HG03442 (cell line): ENCODE measurements at regions not wholly inside any gene's neighbourhood (a gene's known extent, or its start where the extent isn't known, plus 50 kb on each side); places are given as distances from the start of the nearest gene placed in this dataset.
"Not testable (repeated sequence)": the region's sequence is repeated elsewhere in the genome, so short reads cannot be mapped to it uniquely, and the experiment has no call there.

Experiments used
- ATAC-seq: cut with Tn5 transposase; IDR thresholded peaks from one replicate; pipeline ENCODE4 v1.9.1; 2021; ENCODE audit warnings: mild to moderate bottlenecking, moderate library complexity; ENCODE audit not compliant: unreplicated experiment

DNA sequence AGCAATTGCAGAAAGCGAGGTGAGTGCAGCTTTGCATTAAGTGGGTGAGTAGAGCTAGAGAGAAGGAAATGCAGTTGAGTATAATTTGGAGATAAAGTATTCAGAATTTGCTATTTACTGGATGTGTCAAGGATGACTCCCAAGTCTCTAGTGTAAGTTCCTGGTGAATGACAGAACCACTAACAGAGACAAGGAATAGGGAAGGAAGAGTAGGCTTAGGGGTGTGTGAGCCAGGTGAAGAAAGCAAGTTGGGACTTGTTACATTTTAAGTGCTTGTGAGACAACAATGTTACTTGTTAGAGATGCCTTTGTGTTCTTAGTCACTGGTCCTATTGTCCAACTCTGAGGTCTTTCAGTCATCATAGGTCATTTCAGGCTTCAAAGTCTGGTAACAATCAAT is 70.8 kb downstream of the TBC1D26 start:
- ATAC-seq: not testable (repeated sequence)

DNA sequence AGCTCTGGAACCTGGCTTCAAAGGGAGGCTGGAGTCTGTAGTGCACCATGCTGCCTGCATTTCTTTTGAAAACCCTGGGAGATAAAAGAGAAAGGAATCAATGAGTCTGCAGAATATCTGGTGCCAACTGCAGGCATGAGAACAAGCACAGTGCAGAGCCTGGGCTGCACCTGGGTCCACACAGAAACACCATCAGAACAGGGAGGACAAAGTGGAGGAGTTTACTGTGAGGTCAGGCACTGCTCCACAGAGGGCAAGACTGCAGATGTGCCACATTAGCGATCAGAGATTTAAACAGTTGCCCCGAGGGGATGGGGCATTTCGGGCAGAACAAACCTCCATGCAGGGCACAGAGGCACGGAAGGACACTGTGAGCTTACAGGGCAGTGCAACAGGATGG is 74.7 kb downstream of the TBC1D26 start:
- ATAC-seq: not testable (repeated sequence)

DNA sequence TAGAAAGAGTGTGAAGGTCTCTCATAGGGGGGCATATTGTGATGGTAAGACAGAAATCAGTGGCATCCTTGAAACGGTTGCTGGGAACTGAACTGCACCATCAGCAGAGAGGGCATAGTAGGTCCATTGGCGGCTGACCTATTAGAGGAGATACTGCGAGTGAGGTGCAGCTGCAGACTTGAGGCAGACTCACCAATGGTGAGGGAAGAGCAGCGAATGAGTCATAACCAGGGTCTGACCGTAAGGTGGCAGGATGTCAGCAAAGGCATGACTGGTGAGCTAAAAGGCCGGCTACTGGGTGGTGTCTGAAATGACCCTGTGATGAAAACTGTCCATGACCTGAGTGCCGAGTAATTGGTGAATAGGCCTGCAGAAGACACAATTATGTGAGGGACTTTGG is 81.3 kb downstream of the TBC1D26 start:
- not testable (repeated sequence) for ATAC-seq

DNA sequence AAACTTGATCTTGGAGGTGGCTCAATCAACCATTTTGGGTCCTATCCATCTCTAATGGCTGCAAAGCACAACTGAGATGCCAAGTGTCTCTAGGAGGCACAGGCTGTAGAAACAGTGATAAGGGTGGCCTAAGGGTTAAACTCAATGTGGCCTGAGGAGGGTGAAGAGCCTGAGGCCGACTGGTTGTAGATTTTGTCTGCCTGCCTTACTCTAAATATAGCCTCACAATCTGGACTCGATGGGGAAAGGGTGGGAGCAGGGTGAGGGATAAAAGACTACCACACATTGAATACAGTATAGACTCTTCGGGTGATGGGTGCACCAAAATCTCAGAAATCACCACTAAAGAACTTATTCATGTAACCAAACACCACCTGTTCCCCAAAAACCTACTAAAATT is 81.9 kb downstream of the TBC1D26 start:
- not testable (repeated sequence) for ATAC-seq

DNA sequence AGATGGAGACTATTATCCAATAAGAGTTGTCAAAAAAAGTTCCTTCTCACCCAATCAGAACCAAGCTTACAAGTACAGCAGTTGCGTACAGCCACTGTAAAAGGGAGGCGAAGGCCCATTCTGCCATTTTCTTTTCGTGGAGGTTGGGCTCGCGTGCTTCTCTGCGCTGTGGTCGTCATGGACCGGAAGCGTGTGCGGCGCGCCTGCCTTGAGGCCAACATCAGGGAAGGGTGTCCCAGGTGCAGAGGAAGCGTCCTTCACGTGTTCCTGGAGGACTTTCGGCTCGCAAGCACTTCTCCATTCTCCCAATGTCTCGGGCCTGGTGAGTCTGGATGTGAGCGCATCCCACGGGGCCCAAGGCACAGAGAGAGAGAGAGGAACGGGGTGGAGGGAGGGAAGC is 85.8 kb downstream of the TBC1D26 start:
- ATAC-seq: not testable (repeated sequence)

DNA sequence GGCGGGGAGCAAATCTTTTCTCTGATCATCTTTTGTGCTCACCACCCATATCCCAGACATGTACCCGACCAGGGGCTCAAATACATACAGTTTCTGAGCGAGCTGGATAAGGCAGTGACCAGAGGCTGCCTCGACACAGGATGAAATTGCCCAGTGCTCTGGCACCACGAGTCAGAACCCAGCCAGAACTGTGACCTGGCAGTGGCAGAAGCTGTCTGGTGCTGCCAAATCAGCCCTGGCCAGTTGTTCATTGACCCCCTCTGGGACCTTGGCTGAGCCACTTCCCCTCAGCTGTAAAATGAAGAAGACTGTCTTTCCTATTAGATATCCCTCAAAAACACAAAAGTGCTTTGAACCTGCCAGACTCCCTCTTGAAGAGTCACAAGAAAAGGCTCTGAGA is 90.2 kb downstream of the TBC1D26 start:
- not testable (repeated sequence) for ATAC-seq

DNA sequence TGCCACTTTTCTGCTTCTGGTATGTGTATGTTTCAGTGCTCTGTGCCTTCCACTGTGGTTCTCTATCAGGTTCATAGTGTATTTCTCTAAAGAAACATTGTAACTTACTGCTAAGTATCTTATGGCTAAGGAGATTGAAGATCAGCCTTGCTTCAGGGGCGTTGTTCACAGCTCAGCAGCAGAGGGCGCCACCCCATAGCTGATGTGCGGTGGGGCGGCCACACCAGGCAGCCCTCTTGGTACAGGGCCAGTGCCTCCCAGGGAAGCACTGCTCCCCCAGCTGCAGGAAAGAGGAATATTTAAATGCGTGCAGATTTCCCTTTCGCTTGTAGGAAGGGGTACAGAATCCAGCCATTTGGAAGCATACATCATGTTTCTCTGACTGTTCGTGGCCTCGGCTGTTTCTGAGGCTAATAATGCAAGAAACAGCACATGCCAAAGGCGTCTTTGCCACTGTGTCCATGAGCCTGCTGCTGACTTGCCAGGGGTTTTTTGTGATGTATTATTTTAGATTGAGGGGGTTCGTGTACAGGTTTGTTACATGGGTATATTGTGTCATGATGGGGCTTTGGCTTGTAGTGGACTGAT is 96.7 kb downstream of the TBC1D26 start:
- ATAC-seq: not testable (repeated sequence)

DNA sequence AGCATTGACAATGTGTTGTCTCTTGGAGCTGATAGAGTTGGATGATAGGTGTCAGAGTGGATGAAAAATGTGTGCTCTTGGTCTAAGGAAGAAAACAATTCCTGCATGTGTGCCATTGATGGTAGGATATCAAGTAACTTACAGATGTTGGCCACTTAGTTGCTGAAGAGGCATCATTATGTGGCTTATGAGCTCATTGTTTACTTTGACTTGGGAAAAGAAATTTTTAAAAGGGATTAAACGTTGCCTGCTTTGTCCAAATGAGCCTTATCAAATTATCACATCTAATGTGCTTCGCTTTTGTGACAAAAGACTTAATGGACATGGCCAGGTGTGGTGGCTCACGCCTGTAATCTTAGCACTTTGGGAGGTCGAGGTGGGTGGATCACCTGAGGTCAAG is 98.1 kb downstream of the TBC1D26 start:
- not testable (repeated sequence) for ATAC-seq

DNA sequence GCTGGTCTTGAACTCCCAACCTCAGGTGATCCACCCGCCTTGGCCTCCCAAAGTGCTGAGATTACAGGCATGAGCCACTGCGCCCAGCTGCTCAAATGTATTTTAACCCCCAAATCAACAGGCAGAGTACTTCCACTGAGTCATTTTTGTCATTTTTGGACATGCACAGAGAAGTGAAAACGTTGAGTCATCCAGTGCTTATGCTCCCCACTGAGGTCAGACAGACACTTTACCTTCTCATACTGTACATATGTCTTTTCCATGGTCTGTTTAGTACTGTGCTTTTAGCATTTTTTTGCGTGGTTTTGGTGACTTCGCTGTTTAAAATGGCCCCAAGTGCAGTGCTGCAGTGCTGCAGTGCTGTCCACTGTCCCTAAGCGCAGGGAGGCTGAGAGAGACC is 99.1 kb downstream of the TBC1D26 start:
- ATAC-seq: peak; percentile 92

DNA sequence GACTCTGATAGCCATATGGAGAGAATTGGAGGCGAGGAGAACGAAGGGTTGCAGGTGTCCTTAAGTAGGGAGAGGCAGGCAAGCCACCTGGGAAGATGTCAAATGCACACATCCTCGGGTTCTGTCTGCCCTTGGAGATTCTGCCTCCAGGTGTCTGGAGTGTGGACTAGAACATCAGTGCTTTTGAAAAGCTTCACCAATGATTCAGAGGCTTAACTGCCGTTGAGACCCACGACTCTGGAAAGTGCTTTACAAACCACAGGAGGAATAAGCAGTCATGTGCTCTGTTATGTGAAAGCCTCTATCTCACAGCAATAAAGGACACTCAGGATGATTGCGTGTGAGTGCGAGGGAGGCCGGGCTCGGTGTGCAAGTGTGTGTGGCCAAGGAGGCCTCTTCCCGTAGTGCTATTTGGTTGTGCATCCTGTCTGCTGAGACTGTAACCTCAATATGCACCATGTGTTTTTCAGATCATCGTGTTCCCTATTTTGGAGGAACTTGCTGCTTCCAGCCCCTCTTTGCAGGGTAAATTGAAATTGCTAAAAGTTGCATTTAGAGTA is 100.9 kb downstream of the TBC1D26 start:
- ATAC-seq: not testable (repeated sequence)

DNA sequence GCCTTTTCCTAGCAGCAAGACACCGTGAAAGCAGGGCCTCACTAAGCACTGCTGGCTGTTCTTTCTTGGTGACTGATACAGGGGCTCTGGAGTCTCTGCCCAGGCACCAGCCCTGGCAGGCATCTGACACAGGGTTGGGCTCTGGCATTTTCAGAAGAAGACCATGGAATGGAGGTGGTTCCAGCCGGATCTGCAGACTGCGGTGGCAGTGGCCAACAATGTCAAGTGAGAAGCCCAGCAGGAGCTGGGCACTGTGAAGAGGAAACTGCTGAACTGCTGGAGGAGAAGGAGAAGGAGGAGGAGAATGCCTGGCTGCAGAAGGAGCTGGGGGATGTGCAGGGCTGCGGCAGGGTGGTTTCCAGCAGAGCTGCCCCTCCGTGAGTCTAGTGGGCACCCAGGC is 101.8 kb downstream of the TBC1D26 start:
- ATAC-seq: not testable (repeated sequence)

DNA sequence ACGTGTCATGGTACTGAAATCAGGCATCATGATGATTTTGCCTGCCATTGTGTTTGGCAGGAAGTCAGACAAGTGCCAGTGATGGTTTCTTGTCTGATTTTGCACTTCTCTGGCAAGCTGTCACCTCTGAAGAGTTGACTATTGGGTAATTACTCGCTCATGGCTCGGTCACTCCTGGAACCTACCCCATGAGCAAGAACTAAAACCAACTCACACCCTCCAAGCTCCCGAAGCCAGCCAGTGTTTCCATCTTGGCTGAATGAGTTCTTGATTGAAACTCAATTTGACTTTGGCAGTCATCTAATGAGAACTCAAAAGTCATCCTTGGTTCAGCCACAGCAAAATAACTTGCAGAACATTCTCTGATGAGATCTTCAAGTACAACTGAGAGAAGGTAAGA is 103.4 kb downstream of the TBC1D26 start:
- not testable (repeated sequence) for ATAC-seq

DNA sequence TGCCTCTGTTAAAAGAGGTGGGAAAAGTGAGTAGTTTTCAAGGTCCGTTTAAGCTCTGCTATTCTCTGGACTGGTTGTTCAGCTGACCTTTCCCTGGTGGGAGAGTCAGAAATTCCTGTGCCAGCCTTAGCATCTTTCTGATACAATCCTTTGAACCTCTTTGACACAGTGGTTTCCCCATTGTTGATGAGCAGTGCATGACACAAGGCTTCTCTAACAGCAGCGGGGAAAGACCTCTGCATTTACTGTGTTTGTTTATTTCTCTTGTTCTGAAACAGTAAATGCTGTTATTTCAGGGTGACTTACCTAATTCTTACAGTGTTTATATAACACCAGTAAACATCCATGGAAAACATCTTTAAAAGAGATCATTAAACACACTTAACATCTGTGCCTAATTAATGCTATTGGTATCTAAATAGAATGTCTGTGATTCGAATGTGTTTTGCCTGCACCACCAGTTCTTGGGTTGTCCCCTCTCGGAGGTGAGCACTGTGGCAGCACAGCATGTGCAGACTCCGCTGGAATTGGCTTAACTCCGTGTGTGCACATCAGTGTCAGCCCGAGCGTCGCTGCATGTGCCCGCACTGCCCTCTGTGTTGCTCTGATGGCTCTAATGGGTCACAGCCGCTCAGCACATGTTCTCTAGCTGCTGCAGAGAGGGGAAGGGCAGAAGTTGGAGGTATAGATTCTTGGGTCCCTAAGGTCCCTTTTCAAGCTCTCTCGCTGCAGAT is 104.3 kb downstream of the TBC1D26 start:
- ATAC-seq: not testable (repeated sequence)

DNA sequence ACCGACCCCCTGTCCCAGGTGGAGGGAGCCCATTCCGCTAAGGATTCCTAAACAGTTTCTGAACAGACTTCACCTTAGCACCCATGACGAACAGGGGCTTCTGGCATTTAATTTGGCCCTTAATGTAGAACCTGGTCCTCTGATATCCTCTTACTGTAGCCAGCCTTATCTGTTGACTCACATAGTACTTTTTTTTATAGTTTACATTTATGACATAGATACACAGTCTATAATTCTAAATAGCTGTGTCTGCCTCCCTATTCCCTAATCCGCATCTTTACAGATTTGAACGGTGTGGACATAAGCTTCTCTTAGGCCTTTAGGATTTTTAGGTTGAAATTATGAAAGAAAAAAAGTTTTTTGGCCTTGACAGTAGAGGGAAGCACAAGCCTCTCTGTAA is 104.9 kb downstream of the TBC1D26 start:
- ATAC-seq: not testable (repeated sequence)

DNA sequence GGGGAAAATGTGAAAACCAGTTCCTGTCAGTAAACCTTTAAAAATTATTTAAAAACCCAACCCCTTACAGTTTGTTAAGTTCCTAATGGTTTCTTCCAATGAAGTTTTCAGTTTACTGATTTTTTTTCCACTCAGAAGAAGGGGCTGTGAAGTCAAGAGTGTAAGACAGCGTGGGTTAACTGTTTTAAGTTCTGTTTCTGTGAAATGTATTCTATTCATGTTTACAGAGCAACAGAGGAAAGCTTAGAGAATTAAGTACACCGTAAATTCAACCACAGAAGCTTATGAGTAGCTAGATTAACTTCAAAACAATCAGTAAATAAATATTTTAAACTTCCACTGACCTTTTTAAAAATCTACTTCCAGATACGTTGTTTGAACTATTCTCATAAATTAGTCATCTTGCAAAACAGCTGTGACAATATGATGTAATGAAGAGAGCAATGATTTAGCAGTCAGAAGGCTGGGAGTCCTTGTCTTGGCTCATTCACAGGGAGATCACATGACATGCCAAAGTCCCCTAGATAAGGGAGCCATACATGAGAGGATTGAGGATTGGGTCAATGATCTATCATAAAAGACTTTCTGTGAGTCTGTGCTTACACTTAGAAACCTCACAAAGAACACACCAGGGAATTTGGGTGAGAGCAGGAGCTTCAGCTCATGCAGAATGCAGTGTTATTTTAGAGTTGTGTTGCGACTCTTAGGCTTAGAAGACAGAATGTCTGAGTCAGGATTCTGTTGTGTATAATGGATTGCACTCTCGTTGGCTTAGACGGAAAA is 97.3 kb upstream of the ADORA2B start:
- not testable (repeated sequence) for ATAC-seq

DNA sequence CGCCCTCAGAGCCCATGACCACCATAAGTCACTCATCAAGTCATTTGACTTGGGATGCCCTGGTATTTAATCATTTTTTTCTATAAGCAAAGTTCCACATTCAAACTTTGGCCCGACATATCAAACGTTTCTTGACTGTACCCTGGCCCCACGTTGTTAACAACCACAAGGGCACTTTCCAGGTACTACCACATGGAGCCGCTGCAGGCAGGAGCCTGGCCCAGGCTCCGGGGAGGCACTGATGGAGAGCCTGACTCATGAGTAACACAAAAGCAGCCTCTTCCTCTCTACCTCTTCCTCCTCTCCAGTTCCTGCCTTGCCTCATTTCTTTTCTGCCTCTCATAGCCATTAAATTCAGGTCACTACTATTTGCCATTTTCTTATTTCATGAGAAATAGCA is 95.9 kb upstream of the ADORA2B start:
- ATAC-seq: not testable (repeated sequence)

DNA sequence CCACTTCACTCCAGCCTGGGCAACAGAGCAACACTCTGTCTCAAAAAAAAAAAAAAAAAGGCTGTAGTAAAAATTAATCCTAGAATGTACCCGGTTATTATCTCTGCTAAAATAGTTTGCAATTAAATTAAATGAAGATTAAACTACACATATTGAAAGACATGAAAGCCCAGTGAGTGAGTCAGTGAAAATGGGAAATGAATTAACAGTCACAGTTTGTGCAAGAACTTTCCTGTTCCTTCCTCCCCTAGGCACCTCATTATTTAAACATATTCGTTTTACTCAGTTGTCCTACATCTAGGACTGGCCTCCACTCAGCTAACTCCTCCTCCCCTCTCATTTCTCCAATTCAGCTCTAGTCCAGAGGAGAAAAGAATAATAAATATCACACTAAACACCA is 94.9 kb upstream of the ADORA2B start:
- ATAC-seq: not testable (repeated sequence)

DNA sequence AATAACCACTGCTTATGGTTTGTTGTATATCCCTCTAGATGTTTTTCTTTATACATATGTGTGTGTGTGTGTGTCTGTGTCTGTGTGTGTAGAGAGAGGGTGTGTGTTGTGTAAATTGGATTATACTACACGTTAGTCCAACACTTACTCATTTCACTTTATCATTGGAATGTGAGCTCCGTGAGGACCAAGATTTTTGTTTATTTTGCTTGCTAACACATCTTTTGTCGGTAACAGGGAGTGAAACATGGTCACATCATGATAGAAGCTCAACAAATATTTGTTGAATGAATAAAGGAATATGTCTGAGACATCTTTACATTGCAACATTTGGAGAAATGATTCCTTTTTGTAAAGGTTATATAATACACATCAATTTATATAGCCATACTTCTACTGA is 94.2 kb upstream of the ADORA2B start:
- not testable (repeated sequence) for ATAC-seq

DNA sequence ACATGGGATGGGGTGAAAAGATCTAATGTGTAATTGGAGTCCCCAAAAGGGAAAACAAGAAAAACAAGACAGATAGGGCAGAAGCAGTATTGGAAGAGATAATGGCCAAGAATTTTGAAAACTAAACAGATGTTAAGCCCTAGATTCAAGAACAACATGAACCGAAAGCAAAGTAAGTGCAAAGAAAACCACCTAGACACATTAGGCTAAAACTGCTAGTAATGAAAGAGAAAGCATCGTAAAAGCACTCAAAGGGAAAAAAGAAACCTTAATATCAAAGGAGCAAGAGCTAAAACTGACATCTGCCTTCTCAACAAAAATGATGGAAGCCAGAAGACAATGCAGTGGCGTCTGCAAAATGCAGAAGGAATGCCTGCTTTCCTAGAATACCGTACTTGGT is 92.1 kb upstream of the ADORA2B start:
- peak; percentile 52 for ATAC-seq

DNA sequence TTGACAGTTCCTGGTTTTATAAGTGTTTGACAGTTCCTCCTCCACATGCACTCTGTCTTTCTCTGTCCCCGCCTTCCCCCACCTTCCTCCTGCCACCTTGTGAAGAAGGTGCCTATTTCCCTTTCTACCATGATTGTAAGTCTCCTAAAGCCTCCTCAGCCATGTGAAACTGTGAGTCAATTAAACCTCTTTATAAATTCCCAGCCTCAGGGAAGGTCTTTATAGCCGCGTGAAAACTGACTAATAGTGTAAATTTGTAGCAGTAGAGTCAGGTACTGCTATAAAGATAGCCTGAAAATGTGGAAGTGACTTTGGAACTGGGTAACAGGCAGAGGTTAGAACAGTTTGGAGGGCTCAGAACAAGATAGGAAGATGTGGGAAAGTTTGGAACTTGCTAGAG is 88.7 kb upstream of the ADORA2B start:
- ATAC-seq: not testable (repeated sequence)

DNA sequence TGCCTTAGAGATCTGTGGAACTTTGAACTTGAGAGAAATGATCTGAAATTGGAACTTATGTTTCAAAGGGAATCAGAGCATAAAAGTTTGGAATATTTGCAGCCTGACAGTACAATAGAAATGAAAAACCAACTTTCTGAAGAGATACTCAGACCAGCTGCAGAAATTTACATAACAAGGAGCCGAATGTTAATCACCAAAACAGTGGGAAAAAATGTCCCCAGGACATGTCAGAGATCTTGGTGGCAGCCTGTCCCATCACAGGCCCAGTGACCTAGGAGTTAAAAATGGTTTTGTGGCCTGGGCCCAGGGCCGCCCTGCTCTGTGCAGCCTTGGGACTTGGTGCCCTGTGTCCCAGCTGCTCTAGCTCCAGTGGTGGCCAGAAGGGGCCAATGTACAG is 88.2 kb upstream of the ADORA2B start:
- not testable (repeated sequence) for ATAC-seq
